Middle frontal gyrus (tissue), 1 donor: ENCODE measurements at regions not wholly inside any gene's neighbourhood (a gene's known extent, or its start where the extent isn't known, plus 50 kb on each side); places are given as distances from the start of the nearest gene placed in this dataset.
"Not testable (repeated sequence)": the region's sequence is repeated elsewhere in the genome, so short reads cannot be mapped to it uniquely, and the experiment has no call there.

Experiments
- DNase-seq: peaks from one replicate; pipeline ENCODE4 v3.0.0-alpha.2; 2015; ENCODE audit warnings: low spot score; ENCODE audit errors: extremely low spot score

DNA sequence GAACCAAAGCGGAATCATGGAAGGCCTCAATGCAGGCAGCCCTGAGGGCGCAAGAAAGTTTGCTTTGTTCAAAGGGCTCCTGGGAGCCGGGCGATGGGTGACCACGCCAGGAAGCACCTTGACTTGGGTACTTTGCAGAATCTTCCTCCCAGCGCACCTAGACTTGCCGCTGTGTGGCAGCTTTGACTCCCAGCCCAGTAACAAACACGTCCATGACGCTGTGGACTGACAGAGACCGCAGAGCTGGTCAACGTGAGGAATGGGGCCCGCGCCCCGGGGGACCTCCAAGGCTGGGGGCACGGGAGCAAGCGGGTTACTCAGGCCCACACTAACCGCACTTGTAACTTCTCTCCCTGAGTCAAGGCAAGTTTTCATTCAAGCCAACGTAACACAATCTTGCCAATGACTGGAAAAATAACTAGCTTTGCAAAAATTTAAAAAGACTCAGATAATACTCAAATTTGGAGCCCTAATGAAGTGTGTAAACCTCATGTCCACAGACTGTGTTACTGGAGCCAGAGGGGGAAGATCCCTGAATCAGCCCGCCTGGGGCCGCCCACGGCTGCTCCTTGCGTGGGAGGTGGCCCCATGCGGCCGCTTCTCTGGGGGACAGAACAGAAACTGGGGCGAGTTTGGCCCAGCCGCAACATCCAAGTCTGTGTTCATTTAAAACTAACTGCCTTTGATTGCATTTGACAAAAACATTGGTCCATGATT lies 130.8 kb downstream of the DNAJB6 start:
- no peak for DNase-seq

DNA sequence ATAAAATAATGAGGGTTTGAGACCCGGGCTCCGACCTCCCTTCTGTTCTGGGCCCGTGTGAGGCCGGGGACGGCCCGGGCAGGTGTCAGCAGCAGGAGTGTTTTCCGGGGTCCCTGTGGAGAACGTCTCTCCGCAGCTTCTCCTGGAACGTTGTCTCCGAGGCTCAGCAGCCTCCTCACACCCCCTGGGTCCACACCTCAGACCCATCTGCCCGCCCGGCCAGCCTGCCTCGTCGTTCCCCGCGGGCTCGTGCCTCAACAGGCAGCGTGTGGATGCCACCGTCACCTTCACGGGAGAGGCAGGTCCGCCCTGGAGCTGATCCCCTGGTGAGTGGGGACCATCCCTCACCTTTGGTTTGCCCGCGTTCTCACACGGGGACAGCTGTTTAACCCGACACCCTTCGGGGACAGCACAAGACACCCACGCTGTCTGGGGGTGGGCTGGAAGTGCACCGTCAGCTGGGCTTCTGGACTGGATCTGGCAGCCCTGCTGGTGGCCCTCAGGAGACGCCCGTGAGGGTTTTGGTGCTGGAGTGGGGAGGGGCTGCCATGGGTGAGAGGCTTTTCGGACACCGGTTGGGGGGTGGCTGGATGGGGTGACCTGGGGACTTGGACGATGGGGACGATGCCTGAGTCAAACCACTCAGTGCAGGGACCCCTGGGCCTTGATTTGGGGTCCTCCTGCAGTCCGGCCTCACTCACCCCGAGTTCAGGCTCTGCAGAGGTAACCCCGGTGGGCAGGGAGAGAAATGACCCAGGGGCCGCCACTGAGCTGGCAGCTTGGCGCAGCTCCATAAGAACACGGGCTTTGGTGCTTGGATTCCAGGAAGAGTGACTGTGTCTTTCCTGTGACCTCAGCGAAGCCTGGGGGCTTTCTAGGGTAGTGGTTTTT lies 131.7 kb downstream of the DNAJB6 start:
- DNase-seq, result no peak

DNA sequence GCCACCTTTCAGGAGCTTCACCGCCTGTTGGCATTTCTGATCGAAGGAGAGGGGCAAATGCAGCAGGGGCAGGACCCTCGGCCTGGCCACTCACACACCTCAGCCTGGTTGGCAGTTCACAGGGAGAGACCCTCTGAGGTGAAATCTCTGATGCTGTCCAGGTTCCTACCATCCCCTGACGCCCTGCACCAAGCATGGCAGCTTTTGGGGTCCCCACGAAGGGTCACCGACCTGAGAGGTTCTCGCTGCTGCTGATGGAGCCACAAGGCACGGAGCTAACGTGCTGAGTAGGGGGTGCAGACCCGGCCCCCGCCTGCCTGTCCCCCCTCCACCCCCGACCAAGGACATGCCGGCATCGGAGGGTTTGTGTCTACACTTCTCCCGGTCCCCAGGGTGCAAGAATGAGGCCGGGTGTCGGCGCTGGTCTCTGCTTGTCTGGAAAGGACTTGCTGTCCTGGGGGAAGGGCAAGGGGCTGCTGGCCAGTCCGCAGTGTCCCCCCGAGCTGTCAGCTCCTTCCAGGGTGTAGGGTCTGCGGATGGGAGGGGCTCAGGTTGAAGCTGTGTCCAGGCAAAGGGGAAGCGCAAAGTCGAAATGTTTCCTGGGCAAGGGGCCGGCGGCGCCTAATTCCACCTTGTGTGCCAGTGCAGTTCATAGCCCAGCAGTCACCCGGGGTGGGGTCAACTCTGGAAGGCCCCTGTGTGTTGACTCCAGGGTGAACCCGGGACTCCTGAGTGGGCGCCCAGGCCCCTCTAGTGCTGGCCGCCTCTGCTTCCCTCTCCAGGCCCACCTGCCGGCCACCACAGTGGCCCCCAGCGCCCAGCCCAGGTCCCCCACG lies 132.6 kb downstream of the DNAJB6 start:
- DNase-seq, result no peak

DNA sequence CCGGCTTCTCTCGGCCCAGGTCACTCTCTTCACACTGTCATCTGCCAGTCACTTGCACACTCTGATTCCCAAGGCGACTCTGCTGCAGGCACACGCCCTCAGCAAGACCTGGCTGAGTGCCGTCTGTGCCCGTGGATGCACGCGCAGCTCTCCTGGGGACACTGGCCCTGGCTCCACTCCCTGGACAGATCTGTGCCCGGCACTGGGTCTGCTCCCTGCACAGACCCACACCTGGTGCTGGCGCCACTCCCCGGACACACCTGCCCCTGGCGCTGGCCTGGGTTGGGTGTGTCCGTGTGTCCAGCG lies 133.2 kb downstream of the DNAJB6 start:
- DNase-seq, result no peak

DNA sequence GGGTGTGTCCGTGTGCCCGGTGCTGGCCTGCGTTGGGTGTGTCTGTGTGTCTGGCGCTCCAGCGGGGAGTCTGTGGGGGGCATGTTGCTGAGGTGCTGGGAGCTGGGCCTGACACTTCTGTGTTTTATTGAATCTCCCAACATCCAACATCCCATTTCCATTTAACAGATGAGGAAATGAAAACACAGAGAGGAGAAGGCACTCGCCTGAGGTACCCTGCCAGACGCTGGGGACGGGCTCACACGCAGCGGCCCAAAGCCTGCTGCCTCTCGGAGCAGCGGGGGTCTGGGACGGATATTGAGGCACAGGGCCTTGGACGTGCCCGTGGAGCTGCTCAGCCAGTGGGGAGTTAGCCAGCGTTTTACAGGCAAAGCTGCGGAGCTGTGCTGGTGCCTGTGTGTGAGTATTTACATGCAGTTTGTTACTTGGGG lies 133.9 kb downstream of the DNAJB6 start:
- no peak for DNase-seq

DNA sequence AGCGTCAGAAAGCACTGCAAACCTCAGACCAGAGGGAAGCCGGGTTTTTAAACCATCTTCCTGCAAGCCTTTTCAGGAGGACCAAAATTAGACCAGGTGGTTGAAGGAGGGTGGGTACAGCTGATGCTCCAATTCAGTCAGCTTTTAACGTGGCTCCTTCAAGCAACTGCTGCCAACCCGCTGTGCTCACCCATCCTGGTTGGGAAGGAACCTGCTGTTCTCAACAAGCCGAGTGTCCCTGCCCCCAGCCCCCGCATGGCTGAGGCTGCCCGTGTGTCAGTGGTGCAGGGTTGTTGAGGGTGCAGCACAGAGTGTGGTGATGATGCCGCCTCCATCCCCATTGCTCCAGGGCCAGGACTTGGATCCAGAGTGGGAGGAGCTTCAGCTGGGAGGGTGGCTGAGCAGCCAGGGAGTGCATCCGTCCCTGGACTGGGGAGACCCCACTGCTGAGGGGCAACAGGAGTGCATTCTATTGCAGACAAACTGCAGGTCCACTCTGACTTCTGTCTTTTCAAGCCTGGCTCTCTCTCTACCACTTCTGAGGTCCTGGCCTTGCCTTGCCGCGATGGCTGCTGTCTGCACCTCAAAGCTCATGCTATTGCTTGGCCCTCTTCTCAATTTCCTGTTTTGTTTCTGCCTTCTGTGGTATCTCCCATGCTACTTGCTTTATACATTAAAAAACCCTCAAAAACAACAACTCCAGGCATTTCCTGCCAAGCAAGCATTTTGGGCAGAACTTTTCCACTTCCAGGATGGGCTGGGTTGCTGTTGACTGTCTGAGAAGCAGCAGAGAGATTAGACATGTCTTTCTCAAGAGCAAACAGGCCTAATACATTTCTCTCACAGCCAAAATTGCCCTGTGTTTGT lies 134.7 kb downstream of the DNAJB6 start:
- DNase-seq, result peak; percentile 11

DNA sequence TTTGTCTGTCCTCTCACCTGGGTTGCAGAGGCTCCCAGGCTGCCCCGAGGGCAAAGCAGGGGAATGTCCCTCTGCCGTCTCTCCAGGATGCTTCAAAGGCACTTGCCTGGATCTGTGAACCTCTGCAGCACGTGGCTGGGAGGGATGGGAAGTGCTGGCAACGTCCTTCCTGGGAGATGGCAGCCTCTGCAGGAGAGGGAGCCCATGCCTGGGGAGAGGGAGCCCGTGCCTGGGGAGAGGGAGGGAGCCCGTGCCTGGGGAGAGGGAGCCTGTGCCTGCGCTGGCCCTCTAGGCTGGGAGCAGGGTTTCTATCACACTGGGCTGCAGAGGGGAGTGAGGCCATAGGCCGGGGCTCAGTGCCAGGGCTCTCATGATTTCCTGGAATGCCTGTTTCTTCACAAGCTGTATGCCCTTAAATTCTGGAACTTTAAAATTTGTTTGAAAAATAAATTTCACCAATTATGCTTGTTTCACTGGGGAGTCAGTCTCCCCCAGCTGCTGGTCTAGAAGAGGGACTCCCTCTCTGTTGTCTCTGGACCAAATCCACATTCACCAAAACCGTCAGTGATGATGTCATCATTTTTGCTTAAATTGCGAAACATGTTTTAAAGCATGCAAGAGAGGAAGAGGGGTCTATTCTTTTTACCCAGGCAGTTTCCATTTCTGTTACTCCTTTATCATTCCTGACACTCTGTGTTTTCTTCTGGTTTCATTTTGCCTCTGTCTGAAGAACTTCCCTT lies 135.7 kb downstream of the DNAJB6 start:
- DNase-seq, result no peak

DNA sequence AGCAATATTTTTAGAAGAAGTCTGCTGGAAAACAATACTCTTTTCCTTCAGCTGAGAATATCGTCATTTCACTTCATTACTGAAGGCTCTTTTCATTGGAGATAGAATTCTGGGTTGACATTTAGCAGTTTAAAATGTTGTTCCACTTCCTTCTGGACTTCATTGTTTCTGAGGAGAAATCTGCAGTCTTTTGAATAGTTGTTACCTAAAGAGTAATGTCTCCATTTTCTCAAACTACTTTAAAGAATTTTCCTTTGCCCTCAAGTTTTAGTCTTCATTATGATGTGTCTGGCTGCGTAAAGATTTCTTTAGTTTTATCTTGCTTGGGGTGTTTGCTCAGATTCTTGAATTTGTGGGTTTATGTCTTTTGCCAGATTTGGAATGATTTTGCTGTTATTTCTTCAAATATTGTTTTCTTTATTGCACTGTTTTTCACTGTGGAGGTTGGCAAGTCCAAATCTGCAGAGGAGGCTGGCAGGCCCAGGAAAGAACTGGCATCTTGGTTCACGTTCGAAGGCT lies 136.3 kb downstream of the DNAJB6 start:
- DNase-seq, result no peak

DNA sequence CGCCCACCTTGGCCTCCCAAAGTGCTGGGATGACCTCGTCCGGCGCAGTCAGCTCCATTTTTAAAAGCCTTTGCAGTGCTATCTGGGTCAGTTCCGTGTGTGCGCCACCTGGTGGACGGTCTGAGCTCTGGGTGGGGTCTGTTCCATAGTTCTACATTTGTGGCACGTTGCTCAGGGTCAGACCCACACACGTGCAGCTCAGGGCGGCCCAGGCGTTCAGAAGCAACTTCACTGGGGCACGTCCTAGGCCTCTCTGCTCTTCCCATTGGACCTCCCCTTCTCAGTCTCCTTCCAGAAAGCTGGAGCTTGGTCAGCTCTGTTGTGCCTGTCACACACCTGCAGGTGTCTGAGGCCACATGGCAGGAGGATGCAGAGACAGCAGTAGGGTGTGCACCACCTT lies 137.9 kb downstream of the DNAJB6 start:
- DNase-seq, result no peak

DNA sequence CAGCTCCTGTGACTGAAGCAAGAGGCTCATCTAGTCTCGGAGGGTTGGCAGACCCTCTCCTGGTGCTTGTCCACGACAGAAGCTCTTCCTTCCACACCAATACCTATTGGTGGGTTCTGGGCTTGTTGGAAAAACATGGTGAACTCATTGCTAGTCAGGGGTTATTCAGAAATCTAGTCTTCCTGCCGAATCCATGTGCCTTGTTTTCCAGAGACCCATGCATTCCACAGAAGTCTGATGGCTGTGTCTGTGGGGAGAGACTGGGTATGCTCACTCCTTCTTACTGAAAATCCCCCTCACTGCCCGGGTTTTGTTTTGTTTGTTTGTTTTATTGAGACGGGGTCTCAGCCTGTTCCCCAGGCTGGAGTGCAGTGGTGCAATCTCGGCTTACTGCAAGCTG lies 138.3 kb downstream of the DNAJB6 start:
- no peak for DNase-seq

DNA sequence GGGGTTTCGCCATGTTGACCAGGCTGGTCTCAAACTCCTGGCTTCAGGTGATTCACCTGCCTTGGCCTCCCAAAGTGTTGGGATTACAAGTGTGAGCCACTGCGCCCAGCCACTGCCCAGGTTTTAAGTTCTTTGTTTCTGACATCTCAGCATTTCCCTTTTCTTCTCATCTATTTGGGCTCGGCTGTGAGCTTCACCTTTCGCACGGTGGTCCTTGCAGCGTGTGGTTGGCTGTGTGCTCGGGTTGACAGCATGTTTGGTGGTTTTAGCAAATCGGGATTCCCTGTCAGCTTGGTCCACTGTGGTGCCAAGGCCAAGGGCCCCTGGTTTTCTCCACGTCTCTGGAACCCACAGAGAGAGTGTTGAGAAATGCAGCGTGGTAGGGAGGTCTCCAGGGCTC lies 138.8 kb downstream of the DNAJB6 start:
- DNase-seq, result no peak

DNA sequence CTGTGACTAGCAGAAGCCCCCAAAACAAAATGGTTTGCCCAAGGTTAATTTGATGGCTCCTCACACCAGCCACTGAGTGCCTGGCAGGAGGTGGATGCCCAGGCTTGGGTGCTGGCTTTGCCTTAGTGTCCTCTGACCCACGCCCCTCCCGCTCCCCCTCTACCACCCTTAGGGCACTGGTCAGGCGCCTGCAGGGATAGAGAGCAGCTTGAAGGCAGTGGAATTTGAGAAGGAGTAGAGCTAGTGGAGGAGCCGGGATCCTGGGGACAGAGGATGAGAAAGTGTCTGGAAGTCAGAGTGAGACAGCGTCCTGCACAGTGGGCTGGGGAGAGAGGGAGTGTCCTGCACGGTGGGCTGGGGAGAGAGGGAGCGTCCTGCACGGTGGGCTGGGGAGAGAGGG lies 139.4 kb downstream of the DNAJB6 start:
- no peak for DNase-seq

DNA sequence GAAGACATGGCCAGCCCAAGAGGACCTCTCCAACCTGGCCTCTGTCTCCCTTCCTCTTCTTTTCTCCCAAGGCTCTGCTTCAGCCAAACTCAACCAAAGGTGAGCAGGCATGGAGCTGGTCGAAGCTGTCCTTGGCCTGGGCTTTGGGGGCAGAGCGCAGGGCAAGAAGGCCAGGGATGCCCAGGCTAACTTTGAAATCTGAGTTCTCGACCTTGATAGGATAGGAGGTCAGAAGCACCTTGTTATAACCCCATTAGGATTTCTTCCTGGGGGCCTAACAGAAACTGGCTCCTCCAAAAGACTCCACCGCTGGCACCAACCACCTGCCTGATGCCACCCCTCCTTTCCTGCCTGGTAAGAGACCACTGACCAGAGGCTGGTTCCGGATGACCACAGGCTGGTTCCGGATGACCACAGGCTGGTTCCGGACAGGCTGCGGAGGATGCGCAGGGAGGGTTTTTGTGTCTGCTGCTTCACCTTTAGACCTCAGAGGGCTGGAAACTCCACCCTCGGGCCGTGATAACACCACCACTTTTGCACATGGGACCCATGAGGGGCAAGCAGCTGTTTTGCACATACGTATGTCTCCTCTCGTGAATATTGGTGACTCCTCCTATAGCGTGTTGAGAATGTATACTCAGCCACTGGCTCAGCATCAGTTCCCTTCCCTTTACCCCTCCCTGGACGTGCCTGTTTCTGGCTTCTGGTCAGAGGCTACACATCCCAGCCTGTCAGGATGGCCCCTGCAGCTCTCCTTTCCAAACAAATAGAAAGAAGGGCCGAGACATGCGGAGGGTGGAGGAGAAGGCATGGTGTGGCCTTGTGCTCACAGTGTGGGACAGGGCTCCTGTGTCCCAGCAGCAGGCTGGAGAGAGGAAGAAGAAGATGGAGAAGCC lies 140.1 kb downstream of the DNAJB6 start:
- DNase-seq, result no peak

DNA sequence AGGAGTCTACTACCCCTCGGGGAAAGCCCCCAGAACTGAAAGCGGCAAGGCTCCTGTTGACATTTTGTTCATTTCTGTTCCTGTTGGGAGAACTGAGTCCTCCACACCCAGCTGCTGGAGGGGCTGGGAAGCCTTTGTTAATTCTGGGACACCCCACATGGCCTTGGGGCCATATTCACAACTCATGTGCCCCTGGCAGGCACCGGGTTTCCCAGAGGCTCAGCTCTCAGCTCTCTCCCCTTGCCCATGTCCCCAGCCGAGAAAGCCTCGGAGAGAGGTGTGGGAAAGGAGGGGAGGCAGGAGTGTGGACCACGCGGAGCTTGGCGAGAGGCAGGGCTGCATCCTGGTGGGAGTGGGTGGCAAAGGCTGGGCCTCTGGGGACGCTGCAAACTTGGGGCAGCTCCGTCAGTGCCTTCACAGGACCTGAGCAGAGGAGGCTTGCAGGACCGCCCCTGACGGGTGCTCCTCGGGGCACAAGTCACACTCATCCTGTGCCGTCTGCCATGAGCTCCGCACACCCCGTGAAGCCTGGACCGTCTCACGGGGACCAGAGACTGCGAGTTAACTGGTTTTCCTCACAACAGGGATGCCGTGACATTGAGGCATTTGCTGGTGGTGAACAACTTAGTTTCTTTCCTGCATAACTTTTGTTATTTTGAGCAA lies 140.9 kb downstream of the DNAJB6 start:
- no peak for DNase-seq

DNA sequence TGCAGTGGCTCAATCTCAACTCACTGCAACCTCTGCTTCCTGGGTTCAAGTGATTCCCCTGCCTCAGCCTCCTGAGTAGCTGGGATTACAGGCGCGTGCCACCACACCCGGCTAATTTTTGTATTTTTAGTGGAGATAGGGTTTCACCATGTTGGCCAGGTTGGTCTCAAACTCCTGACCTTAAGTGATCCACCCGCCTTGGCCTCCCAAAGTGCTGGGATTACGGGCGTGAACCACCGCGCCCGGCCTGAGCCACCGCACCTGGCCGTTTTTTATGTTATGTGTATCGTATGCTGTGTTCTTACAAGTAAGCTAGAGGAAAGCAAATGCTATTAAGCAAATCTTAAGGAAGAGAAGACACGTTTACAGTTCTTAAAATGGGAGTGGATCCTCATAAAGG lies 141.8 kb downstream of the DNAJB6 start:
- DNase-seq, result not testable (repeated sequence)

DNA sequence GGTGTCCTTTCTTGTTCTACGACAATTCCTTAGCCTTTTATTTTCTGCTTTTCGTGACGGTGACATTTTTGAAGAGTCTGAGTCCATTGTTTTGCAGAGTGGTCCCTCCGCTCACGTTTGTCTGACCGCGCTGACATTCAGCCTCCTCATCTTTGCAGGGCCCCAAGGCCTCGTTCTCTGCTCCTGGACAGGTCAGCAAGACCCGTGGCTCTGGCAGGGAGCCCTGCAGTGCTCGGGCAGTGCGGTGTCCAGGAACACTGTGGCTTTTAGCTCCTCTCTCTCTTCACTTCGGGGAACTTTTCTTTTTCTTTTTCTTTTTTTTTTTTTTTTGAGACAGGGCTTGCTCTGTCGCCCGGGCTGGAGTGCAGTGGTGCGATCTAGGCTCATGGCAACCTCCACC lies 142.5 kb downstream of the DNAJB6 start:
- no peak for DNase-seq

DNA sequence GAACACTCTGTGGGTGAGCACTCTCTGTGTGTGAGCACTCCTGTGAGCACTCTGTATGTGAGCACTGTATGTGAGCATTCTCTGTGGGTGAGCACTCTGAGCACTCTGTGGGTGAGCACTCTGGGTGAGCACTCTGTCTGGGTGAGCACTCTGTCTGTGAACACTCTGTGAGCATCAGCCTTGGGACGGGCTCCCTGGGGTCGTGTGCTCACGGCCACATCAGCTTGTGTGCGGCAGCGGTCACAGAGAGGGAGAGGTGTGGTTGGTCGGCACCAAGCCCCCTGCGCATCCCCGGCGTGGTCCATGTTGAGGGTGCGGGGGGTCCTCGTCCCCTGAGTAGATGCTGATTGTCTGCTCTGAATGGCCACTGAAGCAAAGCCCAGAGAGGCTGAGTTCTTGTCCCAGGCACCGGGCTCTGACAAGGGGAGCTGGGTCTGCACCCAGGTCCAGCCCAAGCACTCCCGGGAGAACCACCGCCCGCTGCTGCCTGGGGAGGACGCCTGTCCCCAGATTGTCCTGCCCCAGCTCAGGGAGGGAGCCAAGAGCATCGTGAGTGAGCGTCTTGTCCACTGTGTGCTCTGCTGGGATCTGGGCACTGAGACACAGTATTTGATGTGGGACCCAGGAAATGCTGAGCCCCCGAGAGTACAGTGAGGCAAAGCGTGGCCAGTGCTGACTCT lies 143.7 kb downstream of the DNAJB6 start:
- DNase-seq, result no peak

DNA sequence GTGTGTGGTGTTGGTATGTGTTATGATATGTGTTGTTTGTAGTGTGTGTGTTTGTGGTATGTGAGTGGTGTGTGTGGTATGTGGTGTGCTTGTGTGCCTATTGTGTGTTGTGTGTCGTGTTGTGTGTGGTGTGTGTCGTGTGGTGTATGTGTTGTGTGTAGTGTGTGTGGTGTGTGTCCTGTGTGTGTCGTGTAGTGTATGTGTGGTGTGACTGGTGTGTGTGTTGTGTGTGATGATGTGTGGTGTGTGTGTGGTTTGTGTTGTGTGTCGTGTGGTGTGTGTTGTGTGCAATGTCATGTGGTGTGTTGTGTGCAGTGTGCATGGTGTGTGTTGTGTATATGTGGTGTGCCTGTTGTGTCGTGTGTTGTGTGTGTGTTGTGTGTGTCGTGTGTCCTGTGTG lies 144.6 kb downstream of the DNAJB6 start:
- no peak for DNase-seq
